Body of pancreas (tissue), 4 donors: ENCODE measurements at regions not wholly inside any gene's neighbourhood (a gene's known extent, or its start where the extent isn't known, plus 50 kb on each side); places are given as distances from the start of the nearest gene placed in this dataset.

Experiments used
- ATAC-seq: fragments of 150-250 bp; one replicate; pipeline ENCODE4 v1.9.1; 2016
- DNase-seq, 4 donors: peaks; one replicate each; pipeline ENCODE4 v3.0.0-alpha.2; 2019
- H3K27ac ChIP-seq, 4 donors: fragments of 200-600 bp; sonication (generic); 1 replicate in 3 of 4; 2 replicates in 1 of 4; pipeline versions ENCODE4 v1.5.1 to v1.6.1; 2016 to 2019; ENCODE audit warnings: mild to moderate bottlenecking in 1 of 4, mixed read lengths in 1 of 4, moderate library complexity in 1 of 4
- H3K27me3 ChIP-seq, 2 donors: fragments of 200-600 bp; sonication (generic); one replicate each; pipeline ENCODE4 v1.6.0; 2016; ENCODE audit warnings: mild to moderate bottlenecking in 1 of 2
- H3K36me3 ChIP-seq, 2 donors: fragments of 200-600 bp; sonication (generic); replicated peaks in 1 of 2; 2 replicates each; pipeline ENCODE4 v1.5.1; 2016; ENCODE audit warnings: low read depth in 2 of 2; ENCODE audit not compliant: insufficient read depth in 1 of 2
- H3K4me1 ChIP-seq: fragments of 200-600 bp; sonication (generic); one replicate; pipeline ENCODE4 v1.6.0; 2016
- H3K4me3 ChIP-seq, 2 donors: fragments of 200-600 bp; sonication (generic); 1 replicate in 1 of 2; 2 replicates in 1 of 2; pipeline ENCODE4 v1.5.1; 2016 to 2019
- H3K9me3 ChIP-seq, 3 donors: fragments of 200-600 bp; sonication (generic); 1 replicate in 2 of 3; 2 replicates in 1 of 3; pipeline ENCODE4 v1.5.1; 2016
- CTCF ChIP-seq, 7 experiments: fragments of 450-650 bp in 4 of 7; fragments of 200-600 bp in 3 of 7; sonication (generic) in 3 of 7; IDR thresholded peaks; one replicate each; pipeline ENCODE4 v1.5.1; 2016 to 2019; ENCODE audit warnings: antibody characterized with exemption in 7 of 7
- POLR2A ChIP-seq, 3 donors: fragments of 450-650 bp; IDR thresholded peaks; one replicate each; pipeline ENCODE4 v1.6.1; 2016; ENCODE audit warnings: antibody characterized with exemption in 3 of 3, mild to moderate bottlenecking in 2 of 3
- WGBS, 2 donors: methylation state at CpG; one replicate each; pipeline ENCODE4 v1.1.5; 2017; 5-methylcytosine and 5-hydroxymethylcytosine counted together
- intact Hi-C: fragments of 100-400 bp; cut with DNase I; formaldehyde crosslinking; loops from one replicate; pipeline ENCODE4 v1.15.1; 2023

- intact Hi-C loops: no loop called here
- ATAC-seq: no peak
- no peak for DNase-seq
- Histone ChIP-seq H3K27me3 (no peaks in the 10 kb centered on the region), H3K4me3 (no peak overlapping the region), H3K9me3 (no peaks in the 10 kb centered on the region), H3K27ac (no peak overlapping the region), H3K4me1 (no peaks in the 10 kb centered on the region), H3K36me3 (no peaks in the 10 kb centered on the region)
- WGBS, 2 donors: 85 to 89% methylated on average over 1 of the region's 1 CpG
- TF ChIP-seq CTCF (IDR thresholded peaks at IDR 0.05) (no peak), POLR2A (IDR thresholded peaks at IDR 0.05) (no peak)
Measured at GRCh38 chr18:56545464-56545863, 92.9 kb downstream of the TXNL1 start.

- no peak for DNase-seq
- no peaks in the 10 kb centered on the region for H3K9me3 ChIP-seq
- no peak overlapping the region for H3K4me3 ChIP-seq
- H3K4me1 ChIP-seq: no peaks in the 10 kb centered on the region
- intact Hi-C loops: no loop called here
- no peak for ATAC-seq
- H3K27ac ChIP-seq: no peak overlapping the region
- no peaks in the 10 kb centered on the region for H3K27me3 ChIP-seq
- H3K36me3 ChIP-seq: no peaks in the 10 kb centered on the region
- 63 to 68% methylated on average over 2 of the region's 2 CpGs for WGBS, 2 donors
- TF ChIP-seq CTCF (IDR thresholded peaks at IDR 0.05): no peak
- no peak for TF ChIP-seq POLR2A (IDR thresholded peaks at IDR 0.05)
Measured at GRCh38 chr18:56542476-56542875, 95.9 kb downstream of the TXNL1 start.

GRCh38 chr18:56541793-56542192, 96.6 kb downstream of the TXNL1 start:
- Histone ChIP-seq H3K27me3 (no peaks in the 10 kb centered on the region), H3K9me3 (no peaks in the 10 kb centered on the region), H3K4me3 (no peak overlapping the region), H3K36me3 (no peaks in the 10 kb centered on the region), H3K4me1 (no peaks in the 10 kb centered on the region), H3K27ac (no peak overlapping the region)
- intact Hi-C loops: no loop called here
- no peak for TF ChIP-seq POLR2A (IDR thresholded peaks at IDR 0.05)
- no peak for TF ChIP-seq CTCF (IDR thresholded peaks at IDR 0.05)
- DNase-seq (no peak), ATAC-seq (no peak)
- 51 to 64% methylated on average over 2 of the region's 2 CpGs for WGBS, 2 donors

GRCh38 chr18:56541340-56541739, 97.1 kb downstream of the TXNL1 start:
- Histone ChIP-seq H3K4me3 (no peak overlapping the region), H3K9me3 (no peaks in the 10 kb centered on the region), H3K27me3 (no peaks in the 10 kb centered on the region), H3K4me1 (no peaks in the 10 kb centered on the region), H3K27ac (no peak overlapping the region), H3K36me3 (no peaks in the 10 kb centered on the region)
- ATAC-seq (no peak), DNase-seq (no peak)
- TF ChIP-seq CTCF (IDR thresholded peaks at IDR 0.05) (no peak), POLR2A (IDR thresholded peaks at IDR 0.05) (no peak)
- 78 to 81% methylated on average over 2 of the region's 2 CpGs for WGBS, 2 donors
- intact Hi-C loops: no loop called here

- no peak for ATAC-seq
- H3K27me3 ChIP-seq: no peaks in the 10 kb centered on the region
- no peak overlapping the region for H3K27ac ChIP-seq
- WGBS, 2 donors: 36 to 79% methylated on average over 2 of the region's 2 CpGs
- H3K9me3 ChIP-seq: no peaks in the 10 kb centered on the region
- TF ChIP-seq POLR2A (IDR thresholded peaks at IDR 0.05) (no peak), CTCF (IDR thresholded peaks at IDR 0.05) (no peak)
- DNase-seq: no peak
- no peak overlapping the region for H3K4me3 ChIP-seq
- no peaks in the 10 kb centered on the region for H3K36me3 ChIP-seq
- no peaks in the 10 kb centered on the region for H3K4me1 ChIP-seq
- intact Hi-C loops: no loop called here
Measured at GRCh38 chr18:56538746-56539145, 99.6 kb downstream of the TXNL1 start.
